ENCODE measurements at regions not wholly inside any gene's neighbourhood (a gene's known extent, or its start where the extent isn't known, plus 50 kb on each side); places are given as distances from the start of the nearest gene placed in this dataset.
"Not testable (repeated sequence)": the region's sequence is repeated elsewhere in the genome, so short reads cannot be mapped to it uniquely, and the experiment has no call there.

DNA sequence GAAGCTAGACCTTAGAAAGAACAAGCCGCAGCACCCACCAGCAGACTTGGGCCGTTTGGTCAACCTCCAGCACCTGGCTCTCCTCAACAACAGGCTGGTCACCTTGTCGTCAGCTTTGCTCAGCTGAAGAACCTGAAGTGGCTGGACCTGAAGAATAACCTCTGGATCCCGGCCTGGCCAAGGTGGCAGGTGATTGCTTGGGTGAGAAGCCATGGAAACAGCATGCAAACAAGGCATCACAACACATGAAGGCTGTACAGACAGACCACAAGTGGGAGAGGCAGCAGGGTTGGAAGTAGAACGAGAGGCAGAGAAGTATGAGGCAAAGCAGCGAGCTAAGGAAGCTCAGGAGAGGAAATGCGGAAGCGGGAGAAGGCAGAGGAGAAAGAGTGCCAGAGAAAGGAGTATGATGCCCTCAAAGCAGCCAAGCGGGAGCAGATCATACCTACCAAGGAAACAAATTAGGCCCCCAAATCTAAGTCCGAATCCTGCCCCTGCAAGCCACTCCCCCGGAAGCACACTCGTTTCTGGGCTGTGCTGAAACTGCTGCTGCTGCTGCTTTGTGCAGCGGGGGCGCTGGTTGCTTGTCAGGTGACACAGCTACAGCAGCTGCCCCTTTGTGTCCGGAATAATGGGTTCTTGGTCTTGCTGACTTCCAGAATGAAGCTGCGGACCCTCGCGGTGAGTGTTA is 121.6 kb upstream of the LGSN start:
- no peak for DNase-seq (ENCODE audit: low read depth)

DNA sequence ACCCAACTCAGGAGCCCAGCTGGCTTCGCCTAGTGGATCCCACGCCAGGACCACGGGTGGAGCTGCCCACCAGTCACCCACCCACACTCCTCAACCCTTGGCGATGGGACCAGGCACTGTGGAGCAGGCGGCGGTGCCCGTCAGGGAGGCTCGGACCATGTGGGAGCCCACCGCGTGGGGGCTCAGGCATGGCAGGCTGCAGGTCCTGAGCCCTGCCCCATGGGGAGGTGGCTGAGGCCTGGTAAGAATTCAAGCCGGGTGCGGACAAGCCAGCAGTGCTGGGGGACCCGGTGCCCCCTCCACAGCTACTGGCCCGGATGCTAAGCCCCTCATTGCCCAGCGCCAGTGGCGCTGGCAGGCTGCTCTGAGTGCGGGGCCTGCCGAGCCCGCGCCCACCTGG is 123.1 kb upstream of the LGSN start:
- DNase-seq (ENCODE audit: low read depth), result no peak

DNA sequence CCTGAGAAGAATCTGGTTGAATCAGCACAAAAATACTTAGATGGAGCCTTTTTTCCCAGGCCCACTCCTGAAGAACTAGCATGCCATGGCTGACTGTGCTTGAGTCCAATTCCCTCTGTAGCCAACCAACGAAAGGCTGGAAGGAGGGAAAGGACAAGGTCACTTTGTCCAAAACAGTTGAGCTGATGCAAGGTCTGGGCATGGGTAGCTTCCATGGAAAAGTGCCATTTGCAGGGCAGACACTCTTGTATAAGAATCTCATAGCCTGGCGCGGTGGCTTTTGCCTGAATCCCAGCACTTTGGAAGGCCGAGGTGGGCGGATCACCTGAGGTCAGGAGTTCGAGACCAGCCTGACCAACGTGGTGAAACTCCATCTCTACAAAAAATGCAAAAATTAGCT is 125.0 kb upstream of the LGSN start:
- no peak for DNase-seq (ENCODE audit: low read depth)

DNA sequence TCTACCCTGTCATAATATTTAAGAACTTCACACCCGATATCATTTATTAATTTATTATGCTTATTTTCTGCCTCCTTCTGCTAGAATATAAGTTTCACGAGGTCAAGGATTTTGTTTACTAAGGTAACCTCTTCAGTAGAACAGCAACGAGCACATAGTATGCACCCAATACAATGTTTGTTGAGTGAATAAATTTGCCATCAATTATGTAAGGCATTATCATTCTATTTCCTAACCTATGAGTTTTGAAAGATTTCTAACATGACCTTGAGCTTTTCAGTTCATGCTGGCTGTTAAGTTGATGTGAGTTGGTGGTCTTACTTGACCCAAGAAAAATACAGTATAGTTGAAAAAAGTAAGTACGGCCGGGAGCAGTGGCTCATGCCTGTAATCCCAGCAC is 125.9 kb upstream of the LOC128125822 start:
- no peak for DNase-seq (ENCODE audit: low read depth)

DNA sequence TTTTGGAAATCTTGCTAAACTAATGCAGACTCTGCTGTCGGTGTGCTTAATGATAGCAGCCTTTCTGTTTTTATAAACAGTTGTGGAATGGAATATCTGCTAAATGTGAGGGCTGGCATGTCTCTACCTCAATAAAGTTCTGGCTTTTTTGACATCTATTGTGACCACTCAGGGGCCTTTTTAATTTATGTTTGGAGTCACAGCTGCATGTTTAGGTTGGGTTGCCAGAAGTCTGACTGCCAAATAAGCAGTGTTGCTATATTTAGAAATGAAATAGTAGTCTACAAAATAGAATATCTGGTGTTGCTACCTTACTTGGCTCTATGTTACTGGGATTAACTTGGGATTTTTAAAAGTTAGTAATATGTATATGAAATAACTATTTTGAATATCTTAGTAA is 125.1 kb upstream of the LOC128125822 start:
- DNase-seq (ENCODE audit: low read depth), result no peak

DNA sequence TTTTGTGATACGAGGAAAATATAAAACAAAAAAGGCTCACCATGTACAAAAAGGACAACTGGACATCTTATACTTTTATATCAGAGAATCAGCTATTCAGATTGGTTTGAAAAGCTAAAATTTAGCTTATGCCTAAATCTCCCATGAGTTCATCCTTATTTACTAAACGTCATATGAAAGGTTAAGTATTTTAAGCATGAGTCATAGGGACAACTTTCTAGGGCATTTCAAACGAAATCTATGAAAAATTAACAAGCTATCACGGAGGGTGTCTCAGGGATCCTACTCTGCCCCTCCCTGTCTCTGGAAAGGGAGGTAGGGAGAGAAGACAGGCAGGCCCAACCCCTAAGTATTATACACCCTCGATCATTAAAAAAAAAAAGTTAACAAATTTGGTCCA is 124.1 kb upstream of the LOC128125822 start:
- DNase-seq (ENCODE audit: low read depth), result peak; percentile 35

DNA sequence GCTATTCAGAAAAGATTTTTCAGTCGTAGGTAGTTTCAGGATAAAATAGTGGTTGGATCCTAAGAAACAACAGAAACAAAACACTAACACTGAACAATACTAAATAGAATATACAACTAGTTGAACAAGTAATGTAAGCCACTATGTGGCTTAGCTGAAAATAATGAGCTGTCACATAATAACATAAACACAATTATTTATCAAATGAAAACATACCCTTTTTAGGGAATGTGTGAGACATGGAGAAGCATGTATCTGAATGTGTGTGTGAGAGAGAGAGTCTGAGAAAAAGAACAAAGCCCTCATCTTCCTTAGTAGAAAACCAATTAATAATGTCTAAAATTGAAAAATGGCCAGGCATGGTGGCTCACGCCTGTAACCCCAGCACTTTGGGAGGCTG is 122.6 kb upstream of the LOC128125822 start:
- DNase-seq (ENCODE audit: low read depth), result no peak

DNA sequence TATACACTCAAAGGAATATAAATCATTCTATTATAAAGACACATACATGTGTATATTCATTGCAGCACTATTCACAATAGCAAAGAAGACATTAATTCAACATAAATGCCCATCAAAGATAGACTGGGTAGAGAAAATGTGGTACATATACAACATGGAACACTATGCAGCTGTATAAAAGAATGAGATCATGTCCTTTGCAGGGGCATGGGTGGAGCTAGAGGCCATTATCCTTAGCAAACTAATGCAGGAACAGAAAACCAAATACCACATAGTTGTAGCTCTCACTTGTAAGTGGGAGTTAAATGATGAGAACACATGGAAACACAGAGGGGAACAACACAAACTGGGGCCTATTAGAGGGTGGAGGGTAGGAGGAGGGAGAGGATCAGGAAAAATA is 121.0 kb upstream of the LOC128125822 start:
- DNase-seq (ENCODE audit: low read depth), result no peak

DNA sequence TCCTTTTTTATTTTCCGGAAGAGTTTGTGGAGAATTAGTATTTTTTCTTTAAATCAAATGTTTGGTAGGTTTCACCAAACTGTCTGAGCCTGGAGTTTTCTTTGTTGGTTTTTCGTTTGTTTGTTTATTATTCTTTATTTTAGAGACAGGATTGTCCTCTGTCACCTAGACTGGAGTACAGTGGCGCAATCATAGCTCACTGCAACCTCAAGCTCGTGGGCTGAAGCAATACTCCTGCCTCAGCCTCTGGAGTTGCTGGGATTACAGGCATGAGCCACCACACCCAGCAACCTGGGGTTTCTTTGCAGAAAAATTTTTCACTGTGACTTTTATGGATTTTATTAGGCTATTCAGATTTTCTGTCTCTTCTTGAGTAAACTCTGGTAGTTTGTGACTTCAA is 120.2 kb upstream of the LOC128125822 start:
- no peak for DNase-seq (ENCODE audit: low read depth)

DNA sequence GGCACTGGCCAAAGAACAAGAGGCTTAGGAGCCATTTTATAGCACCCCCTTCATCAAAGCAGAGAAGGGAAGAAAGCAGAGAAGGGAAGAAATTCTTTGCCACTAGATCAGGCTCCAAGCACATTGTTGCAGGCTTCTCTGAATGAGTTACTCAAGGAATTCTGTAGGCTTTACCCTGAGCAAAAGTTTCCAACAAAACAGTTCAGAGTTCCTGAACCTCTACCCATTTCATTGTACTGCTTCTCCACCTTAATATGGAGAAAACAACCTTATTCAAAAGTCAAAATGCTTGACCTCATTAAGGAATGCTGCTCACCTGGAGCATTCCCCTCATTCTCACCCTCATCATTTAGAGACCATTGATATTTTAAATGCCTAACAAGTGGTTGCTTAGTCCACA is 115.5 kb upstream of the LOC128125822 start:
- no peak for DNase-seq (ENCODE audit: low read depth)

DNA sequence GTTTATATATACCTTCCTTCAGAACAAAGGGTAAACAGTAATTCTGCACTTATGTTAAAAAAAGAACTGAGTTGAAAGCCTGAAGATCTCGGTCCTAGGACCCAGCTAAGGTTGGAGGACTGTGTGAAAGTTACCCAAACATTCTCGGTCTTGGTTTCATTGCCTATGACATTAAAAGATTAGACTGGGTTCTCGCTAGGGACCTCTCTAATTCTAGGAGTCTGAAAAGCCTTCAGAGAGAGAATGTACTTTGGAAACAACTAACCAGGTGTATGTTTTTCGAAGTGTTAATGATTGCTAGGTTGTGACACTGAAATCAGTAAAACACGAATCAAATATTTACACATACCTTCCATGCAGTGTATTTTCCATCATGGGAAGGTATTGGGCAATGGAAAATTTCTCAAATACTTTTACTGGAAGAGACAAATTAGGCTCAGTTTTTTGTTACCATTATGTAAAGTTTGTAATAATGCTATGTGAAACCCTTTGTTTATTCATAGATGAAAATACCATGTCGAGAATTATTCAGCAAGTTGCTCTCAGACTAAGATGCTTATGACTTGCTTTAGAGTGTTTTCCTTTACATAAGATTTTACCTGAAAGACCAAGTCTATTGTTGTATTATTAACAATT is 113.7 kb upstream of the LOC128125822 start:
- no peak for DNase-seq (ENCODE audit: low read depth)

DNA sequence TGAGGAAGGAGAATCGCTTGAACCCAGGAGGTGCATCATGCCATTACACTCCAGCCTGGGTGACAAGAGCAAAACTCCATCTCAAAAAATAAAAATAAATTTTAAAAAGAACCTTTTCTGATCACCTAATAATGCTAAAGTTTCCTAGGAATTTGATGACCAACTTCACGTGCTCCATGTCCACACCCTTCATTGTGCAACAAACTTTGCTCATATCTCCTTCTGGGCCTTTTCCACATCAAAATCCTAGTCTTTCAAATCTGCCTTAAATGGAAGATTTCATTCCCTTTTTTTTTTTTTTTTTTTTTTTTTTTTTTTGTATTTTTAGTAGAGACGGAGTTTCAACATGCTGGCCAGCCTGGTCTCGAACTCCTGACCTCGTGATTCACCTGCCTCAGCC is 112.5 kb upstream of the LOC128125822 start:
- no peak for DNase-seq (ENCODE audit: low read depth)

DNA sequence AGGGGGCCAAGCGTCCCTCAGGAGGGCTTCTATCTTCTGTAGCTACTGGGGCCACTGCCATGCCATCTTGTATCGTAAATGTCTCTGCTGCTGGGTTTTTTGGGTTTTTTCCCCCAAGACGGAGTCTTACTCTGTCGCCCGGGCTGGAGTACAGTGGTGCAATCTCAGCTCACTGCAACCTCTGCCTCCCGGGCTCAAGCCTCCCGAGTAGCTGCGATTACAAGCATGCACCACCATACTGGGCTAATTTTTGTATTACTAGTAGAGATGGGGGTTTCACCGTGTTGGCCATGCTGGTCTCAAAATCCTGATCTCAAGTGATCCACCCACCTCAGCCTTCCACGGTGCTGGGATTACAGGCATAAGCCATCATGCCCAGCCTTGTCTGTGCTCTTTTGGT is 111.3 kb upstream of the LOC128125822 start:
- DNase-seq (ENCODE audit: low read depth), result no peak

DNA sequence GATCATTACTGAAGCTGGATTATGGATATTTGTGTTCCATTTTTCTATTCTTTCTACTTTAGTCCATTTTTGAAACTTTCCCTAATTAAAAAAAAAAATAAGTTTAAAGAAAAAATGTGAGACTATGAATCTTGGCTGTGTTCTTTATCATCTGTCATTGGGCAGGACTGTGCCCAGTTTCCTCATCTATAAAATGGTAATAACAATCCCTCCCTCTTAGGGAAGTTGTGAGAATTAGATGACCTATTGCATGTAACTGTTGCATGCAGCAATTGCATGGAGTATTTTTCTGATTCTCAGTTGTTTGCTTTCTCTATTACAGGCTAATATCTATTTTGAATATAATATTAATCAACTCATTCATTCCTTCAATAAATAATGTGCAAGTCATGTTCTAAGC is 108.2 kb upstream of the LOC128125822 start:
- DNase-seq (ENCODE audit: low read depth), result no peak

DNA sequence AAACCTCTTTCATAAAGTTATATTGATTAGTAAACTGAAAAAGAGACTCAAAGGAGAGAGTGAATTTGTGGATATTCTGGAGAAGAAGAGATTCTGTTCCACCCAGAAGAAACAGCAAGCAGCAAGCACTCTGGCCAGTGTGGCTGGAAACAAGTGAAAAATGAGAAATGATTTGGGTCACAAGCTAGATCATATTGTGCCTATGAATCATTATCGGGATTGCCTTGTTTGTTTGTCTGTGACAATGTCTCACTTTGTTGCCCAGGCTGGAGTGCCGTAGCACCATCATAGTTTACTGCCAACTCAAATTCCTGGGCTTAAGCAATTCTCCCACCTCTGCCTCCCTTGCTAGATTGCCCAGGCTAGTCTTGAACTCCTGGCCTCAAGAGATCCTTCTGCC is 106.5 kb upstream of the LOC128125822 start:
- DNase-seq (ENCODE audit: low read depth), result no peak

DNA sequence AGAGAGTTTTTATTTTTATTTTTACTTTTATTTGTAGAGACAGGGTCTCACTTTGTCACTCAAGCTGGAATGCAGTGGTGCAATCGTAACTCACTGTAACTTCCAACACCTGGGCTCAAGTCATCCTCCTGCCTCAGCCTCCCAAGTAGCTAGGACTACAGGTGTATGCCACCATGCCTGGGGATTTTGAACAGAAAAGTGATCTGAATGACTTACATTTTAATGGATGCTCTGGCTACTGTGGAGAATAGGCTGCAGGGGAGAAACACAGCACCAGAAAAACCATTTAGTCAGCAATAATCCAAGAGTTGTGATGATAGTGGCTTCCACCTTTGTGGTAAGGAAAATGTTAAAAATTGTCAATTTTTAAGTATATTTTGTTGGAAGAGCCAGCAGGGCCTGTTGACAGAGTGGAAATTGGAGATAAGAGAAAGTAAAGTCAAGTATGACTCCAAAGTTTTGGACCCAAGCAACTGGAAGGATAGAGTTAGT is 106.0 kb upstream of the LOC128125822 start:
- DNase-seq (ENCODE audit: low read depth), result no peak

DNA sequence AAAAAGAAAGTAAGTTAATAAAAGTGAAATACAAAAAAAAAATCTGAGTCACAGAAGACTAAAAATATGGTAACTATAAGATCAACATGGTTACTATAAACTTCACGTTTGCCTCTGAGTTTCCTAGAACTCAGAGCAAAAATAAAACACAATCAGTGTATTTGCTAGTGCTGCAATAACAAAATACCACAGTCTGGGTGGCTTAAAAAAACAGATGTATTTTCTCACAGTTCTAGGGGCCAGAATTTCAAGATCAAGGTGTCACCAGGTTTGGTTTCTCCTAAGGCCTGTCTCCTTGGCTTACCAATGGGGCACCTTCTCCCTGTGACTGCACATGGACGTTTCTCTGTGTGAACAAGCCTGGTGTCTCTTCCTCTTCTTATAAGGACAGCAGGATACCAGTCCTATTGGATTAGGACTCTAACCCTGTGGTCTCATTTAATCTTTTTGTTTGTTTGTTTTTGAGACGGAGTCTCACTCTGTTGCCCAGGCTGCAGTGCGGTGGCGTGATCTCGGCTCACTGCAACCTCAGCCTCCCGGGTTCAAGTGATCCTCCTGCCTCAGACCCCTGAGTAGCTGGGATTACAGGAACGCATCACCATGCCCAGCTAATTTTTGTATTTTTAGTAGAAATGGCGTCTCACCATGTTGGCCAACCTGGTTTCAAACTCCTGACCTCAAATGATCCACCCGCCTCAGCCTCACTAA is 104.9 kb upstream of the LOC128125822 start:
- DNase-seq (ENCODE audit: low read depth), result no peak

DNA sequence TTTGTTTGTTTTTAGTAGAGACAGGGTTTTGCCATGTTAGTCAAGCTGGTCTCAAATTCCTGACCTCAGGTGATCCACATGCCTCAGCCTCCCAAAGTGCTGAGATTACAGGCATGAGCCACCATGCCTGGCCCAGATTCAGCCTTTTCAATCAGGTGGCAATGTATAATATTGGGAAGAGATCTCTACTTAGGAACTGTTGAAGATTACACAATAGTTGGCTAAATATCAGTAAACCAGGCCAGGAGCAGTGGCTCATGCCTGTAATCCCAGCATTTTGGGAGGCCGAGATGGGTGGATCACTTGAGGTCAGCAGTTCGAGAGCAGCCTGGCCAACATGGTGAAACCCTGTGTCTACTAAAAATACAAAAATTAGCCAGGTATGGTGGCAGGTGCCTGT is 101.1 kb upstream of the LOC128125822 start:
- DNase-seq (ENCODE audit: low read depth), result not testable (repeated sequence)

DNA sequence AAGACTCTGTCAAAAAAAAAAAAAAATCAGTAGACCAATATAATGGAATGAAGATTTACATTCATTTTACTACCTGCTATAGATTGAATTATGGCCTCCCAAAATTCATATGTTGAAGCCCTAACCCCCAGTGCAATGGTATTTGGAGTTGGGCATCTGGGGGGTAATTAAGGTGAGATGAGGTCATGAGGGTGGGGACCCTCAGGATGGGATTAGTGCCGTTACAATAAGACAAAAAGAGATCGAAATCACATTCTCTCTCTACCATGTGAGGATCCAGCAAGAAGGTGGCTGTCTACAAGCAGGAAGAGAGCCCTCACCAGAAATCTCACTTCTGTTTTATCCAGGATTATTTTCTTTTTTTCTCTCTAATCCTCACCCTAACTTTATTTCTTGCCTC is 100.6 kb upstream of the LOC128125822 start:
- DNase-seq (ENCODE audit: low read depth), result no peak

DNA sequence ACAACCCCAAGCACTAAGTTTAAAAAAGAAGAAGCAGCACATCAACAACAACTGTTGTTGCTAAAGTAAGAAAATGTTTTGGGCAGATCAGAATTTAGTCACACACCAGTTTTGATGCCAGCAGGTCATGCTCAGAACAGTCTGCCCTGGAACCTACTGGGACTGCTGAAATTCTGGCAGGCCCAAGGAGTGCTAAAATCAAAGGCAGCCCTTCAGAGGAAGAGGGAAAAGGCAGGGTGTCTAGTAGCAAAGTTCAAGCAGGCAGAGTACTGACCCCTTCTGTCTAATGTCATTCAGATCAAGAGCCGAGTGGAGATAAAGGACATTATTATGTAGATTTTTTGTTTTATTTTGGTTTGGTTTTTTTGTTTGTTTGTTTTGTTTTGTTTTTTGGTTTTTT is 96.6 kb upstream of the LOC128125822 start:
- DNase-seq (ENCODE audit: low read depth), result no peak

DNA sequence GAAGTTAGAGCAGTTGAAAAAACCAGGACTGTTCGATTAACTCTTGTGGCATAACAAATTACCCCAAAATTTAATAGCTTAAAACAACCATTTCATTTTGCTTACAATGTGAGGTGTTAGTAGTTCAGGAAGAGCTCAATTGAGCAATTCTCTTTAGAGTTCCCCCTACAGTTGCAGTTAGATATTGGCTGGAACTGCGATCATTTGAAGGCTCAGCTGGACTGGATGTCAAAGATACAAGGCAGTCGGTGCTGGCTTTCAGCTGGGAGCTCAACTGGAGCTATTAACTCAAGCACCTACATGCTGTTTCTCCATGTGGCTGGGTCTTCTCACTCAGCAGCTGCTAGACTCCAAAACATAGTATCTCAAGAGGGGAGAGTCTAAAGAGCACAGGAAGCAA is 96.0 kb upstream of the LOC128125822 start:
- DNase-seq (ENCODE audit: low read depth), result no peak

DNA sequence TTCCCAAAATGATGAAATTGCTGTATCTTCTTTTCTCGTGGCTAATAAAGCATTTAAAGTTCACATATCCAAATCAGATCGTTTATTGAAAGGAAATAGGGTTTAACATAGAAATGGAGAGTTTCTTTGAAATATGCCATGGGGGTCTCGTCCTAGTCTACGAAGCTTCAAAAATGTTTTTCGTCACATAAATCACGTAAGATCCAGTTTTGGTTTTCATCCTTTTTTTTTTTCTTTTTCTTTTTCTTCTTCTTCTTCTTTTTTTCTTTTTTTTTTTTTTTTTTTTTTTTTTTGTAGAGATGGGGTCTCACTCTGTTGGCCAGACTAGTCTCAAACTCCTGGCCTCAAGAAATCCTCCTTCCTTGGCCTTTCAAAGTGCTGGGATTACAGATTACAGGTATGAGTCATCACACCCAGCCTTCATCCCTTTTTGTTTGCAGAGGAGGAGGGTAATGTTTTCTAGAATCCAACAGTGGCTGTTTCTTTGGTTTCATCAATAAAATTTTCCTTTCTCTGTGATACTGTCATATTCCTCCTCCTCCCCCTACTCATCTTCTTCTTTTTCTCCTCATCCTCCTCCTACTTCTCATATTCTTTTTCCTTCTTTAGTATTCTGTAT is 94.7 kb upstream of the LOC128125822 start:
- DNase-seq (ENCODE audit: low read depth), result no peak

DNA sequence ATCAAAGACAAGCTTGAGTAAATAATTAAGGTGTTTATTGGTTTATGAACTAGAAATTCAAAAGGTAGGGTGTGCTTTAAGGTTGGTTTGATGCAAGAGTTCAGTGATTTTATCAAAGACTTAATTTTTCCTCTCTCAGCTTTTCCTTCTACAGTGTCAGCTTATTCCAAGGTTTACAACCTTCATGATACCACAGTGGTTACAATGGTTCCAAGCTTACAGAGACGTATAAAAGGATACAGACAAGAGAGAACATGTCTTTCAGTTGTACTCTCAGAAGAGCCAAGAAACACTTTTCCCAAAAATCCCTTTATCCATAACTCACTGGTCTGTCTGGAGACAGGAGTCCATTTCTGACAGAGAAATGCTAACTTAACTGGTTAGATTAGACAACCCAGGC is 93.5 kb upstream of the LOC128125822 start:
- DNase-seq (ENCODE audit: low read depth), result no peak

Data from ELR (cell line).